Osteoblast (primary cell): ENCODE measurements at regions not wholly inside any gene's neighbourhood (a gene's known extent, or its start where the extent isn't known, plus 50 kb on each side); places are given as distances from the start of the nearest gene placed in this dataset.

ENCODE experiments used
- DNase-seq: peaks from one replicate; pipeline ENCODE4 v3.0.0; 2011; ENCODE audit warnings: low spot score, mixed read lengths; ENCODE audit not compliant: insufficient read length; ENCODE audit errors: missing footprints
- H2AFZ ChIP-seq: 2 replicates; pipeline ENCODE4 v1.6.0; 2011; ENCODE audit warnings: mild to moderate bottlenecking, low read length
- H3K27ac ChIP-seq: 2 replicates; pipeline ENCODE4 v1.5.1; 2011; ENCODE audit warnings: mild to moderate bottlenecking, low read depth, low read length, moderate library complexity
- H3K27me3 ChIP-seq: 2 replicates; pipeline ENCODE4 v1.6.0; 2012; ENCODE audit warnings: mild to moderate bottlenecking, control low read depth, inconsistent platforms, low read length, moderate library complexity; ENCODE audit not compliant: insufficient read depth
- H3K36me3 ChIP-seq: 2 replicates; pipeline ENCODE4 v1.5.1; 2011; ENCODE audit warnings: mild to moderate bottlenecking, low read length, control low read depth, moderate library complexity; ENCODE audit not compliant: insufficient read depth
- H3K4me1 ChIP-seq: 2 replicates; pipeline ENCODE4 v1.5.1; 2011; ENCODE audit warnings: mild to moderate bottlenecking, low read length, control low read depth, moderate library complexity; ENCODE audit not compliant: insufficient read depth
- H3K4me2 ChIP-seq: 2 replicates; pipeline ENCODE4 v1.6.0; 2011; ENCODE audit warnings: mild to moderate bottlenecking, low read length; ENCODE audit not compliant: insufficient read depth
- H3K4me3 ChIP-seq: fragments of 200-600 bp; sonication (generic); 3 replicates; pipeline ENCODE4 v1.5.1; 2012; ENCODE audit warnings: mild to moderate bottlenecking, low read length, inconsistent platforms; ENCODE audit not compliant: insufficient read depth
- H3K79me2 ChIP-seq: 2 replicates; pipeline ENCODE4 v1.6.0; 2012; ENCODE audit warnings: mild to moderate bottlenecking, low read length, control low read depth, inconsistent platforms; ENCODE audit not compliant: insufficient read depth
- H3K9me3 ChIP-seq: 2 replicates; pipeline ENCODE4 v1.5.1; 2011; ENCODE audit warnings: low read depth, low read length, control low read depth
- H4K20me1 ChIP-seq: 2 replicates; pipeline ENCODE4 v1.6.0; 2012; ENCODE audit warnings: mild to moderate bottlenecking, low read length, control low read depth; ENCODE audit not compliant: insufficient read depth
- TF ChIP-seq, protein P1 (sequence below): IDR thresholded peaks from 2 replicates; pipeline ENCODE4 v1.5.1; 2011; ENCODE audit warnings: mild to moderate bottlenecking, low read depth, low read length, moderate library complexity; ENCODE audit errors: extremely low read depth

DNA sequence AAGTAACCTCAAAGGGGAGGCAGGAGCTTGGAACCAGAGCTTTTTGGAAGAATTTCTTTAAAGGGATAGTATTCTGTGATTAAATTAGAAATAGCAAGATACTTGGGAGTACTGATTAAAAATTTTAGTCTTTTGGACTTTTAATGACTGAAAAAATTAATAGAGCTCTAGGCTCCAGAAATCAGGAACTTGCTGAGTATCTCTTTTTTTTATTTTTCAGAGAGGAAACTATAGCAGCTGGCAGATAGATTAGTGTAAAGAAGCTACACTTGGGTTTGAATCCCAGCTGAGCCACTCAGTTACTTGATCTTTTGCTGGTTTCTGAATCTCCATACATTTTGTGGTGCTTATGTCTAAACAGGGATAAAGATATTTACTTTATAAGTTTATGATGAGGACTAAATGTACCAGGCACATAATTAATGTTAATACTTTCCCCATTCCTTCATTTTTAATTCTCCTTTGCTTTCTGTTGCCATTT lies 94.2 kb upstream of the TNC start:
- Histone ChIP-seq H3K4me1 (peaks cover 50% of the 10 kb centered on the region), H3K9me3 (no peaks in the 10 kb centered on the region), H4K20me1 (no peaks in the 10 kb centered on the region), H3K27ac (peak overlapping the region; percentile 56), H3K27me3 (no peaks in the 10 kb centered on the region), H3K36me3 (no peaks in the 10 kb centered on the region), H3K79me2 (no peaks in the 10 kb centered on the region), H2AFZ (no peak overlapping the region), H3K4me2 (no peak overlapping the region), H3K4me3 (no peak overlapping the region)
- DNase-seq, result no peak
- TF ChIP-seq, protein P1, sequence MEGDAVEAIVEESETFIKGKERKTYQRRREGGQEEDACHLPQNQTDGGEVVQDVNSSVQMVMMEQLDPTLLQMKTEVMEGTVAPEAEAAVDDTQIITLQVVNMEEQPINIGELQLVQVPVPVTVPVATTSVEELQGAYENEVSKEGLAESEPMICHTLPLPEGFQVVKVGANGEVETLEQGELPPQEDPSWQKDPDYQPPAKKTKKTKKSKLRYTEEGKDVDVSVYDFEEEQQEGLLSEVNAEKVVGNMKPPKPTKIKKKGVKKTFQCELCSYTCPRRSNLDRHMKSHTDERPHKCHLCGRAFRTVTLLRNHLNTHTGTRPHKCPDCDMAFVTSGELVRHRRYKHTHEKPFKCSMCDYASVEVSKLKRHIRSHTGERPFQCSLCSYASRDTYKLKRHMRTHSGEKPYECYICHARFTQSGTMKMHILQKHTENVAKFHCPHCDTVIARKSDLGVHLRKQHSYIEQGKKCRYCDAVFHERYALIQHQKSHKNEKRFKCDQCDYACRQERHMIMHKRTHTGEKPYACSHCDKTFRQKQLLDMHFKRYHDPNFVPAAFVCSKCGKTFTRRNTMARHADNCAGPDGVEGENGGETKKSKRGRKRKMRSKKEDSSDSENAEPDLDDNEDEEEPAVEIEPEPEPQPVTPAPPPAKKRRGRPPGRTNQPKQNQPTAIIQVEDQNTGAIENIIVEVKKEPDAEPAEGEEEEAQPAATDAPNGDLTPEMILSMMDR, result no peak

DNA sequence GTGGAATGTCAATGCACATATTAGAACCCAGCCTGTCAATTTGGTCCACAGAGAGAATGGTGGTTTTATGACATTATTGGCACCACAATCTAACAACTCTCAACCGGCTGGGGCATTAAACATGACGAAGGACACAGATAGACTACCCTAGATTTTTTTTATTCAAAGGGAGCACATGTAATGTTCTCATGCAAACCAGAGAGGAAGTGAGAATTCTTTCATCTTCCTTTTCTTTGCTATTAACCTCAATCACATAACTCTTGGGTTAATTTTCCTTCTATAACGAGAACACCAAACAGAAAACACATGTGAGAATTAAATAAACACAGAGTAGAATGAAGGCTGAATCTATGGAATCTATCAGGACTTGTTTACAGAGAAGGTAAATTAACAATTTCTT lies 94.9 kb upstream of the TNC start:
- Histone ChIP-seq H3K79me2 (no peaks in the 10 kb centered on the region), H3K27ac (no peak overlapping the region), H3K36me3 (no peaks in the 10 kb centered on the region), H4K20me1 (no peaks in the 10 kb centered on the region), H3K4me2 (no peak overlapping the region), H2AFZ (no peak overlapping the region), H3K4me1 (peaks cover 44% of the 10 kb centered on the region), H3K27me3 (no peaks in the 10 kb centered on the region), H3K4me3 (no peak overlapping the region), H3K9me3 (no peaks in the 10 kb centered on the region)
- no peak for DNase-seq
- TF ChIP-seq, protein P1, result no peak

DNA sequence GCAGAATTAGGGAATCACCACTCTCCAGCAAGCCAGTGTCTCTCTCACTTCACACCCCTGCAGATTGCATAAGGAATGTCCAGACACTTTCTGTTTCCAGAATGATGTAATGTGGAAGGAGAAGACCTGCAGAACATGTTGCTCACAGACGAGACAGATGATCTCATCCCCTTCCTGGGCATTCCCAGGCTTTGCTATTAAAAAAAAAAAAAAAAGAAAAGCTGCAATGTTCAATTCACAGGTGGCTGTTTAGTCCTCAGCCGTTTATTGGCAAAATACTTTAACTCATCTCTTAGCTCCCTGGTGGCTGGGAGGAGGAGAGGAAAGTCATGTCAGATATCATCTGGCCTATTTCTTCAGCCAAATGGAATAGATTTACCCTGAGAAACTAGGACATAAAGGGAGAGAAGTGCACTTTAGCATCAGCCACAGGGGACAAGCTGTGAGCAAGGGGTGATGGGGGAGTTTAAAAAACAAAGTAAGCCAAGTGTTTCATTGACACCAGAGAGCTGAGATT lies 95.9 kb upstream of the TNC start:
- H3K27ac ChIP-seq, result peak overlapping the region; percentile 27
- TF ChIP-seq, protein P1, result no peak
- no peaks in the 10 kb centered on the region for H3K79me2 ChIP-seq
- no peaks in the 10 kb centered on the region for H3K9me3 ChIP-seq
- H3K36me3 ChIP-seq, result no peaks in the 10 kb centered on the region
- no peaks in the 10 kb centered on the region for H3K27me3 ChIP-seq
- H3K4me2 ChIP-seq, result no peak overlapping the region
- H3K4me3 ChIP-seq, result no peak overlapping the region
- no peak overlapping the region for H2AFZ ChIP-seq
- peaks cover 33% of the 10 kb centered on the region for H3K4me1 ChIP-seq
- H4K20me1 ChIP-seq, result no peaks in the 10 kb centered on the region
- peak; percentile 62 for DNase-seq

DNA sequence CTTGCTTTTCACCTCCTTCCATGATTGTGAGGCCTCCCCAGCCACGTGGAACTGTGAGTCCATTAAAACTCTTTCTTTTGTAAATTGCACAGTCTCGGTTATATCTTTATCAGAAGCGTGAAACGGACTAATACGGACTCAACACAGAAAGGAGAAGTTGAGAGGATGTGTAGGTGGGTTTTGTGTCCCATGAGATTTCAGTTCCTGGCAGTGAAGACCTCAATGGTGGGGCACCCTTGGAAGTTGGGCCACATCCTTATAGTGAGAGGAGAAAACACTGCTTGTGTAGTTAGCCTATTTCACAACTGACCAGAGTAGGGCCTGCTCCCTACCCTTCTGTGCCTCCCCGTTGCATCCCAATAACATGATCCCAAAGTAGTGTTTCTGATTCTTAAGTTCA lies 98.9 kb upstream of the TNC start:
- H3K4me3 ChIP-seq, result no peak overlapping the region
- peaks cover 16% of the 10 kb centered on the region for H3K4me1 ChIP-seq
- no peak for DNase-seq
- H3K79me2 ChIP-seq, result no peaks in the 10 kb centered on the region
- H2AFZ ChIP-seq, result no peak overlapping the region
- H3K4me2 ChIP-seq, result no peak overlapping the region
- TF ChIP-seq, protein P1, result no peak
- H3K27ac ChIP-seq, result no peak overlapping the region
- H4K20me1 ChIP-seq, result no peaks in the 10 kb centered on the region
- H3K36me3 ChIP-seq, result no peaks in the 10 kb centered on the region
- no peaks in the 10 kb centered on the region for H3K9me3 ChIP-seq
- no peaks in the 10 kb centered on the region for H3K27me3 ChIP-seq
